ENCODE measurements at regions not wholly inside any gene's neighbourhood (a gene's known extent, or its start where the extent isn't known, plus 50 kb on each side); places are given as distances from the start of the nearest gene placed in this dataset.

DNA sequence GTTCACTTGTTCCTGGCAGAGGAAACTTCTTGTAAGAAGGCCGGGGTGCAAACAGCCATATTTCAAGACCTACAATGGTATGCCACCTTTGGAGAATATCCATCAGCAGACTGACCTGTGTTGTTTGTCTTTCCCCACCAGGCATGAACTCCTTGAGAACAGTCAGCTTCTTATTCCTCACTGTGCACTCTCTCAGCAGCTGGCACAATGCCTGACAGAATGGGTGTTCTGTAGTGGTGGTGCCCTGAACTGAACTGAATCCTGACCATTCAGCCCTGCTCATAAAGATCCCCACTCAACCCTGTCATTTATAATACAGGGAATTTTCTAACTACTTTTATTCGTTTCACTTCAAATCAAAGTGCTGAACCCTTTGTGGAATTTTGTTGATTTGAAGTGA lies 206.9 kb downstream of the COX7C start:
- no peak overlapping the region for H3K27ac ChIP-seq (ENCODE audit: low read depth, low read length)
- peaks cover 0 to 2% (median 0%) of the 10 kb centered on the region in 3 donors for H3K9me3 ChIP-seq (ENCODE audit: control insufficient read depth in 3 of 3, low read length in 3 of 3)
- no peaks in the 10 kb centered on the region for H3K4me1 ChIP-seq (ENCODE audit: control insufficient read depth in 3 of 3, insufficient read depth in 3 of 3, low read length in 3 of 3)
- H3K9ac ChIP-seq (ENCODE audit: low read depth in 1 of 3, low read length in 3 of 3), result no peak overlapping the region
- H3K36me3 ChIP-seq (ENCODE audit: control insufficient read depth in 3 of 3, insufficient read depth in 3 of 3, low read length in 3 of 3), result no peaks in the 10 kb centered on the region
- H3K4me3 ChIP-seq (ENCODE audit: low read length in 3 of 3), result no peak overlapping the region
- no peaks in the 10 kb centered on the region for H3K27me3 ChIP-seq (ENCODE audit: control insufficient read depth in 3 of 3, insufficient read depth in 3 of 3, low read length in 3 of 3)

DNA sequence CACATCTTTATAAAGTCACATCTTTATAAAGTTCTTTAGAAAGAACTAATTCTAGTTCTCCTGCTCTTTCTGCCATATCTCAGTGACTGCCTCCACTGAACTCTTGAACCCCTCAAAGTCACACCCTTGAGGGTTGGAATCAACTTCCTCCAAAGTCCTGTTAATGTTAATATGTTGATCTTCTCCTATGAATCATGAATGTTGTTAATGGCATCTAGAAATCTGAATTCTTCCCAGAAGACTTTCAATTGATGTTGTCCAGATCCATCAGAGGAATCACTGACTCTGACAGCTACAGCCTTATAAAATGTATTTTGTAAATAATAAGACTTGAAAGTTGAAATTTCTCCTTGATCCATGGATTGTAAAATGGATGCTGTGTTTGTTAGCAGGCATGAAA lies 213.4 kb downstream of the COX7C start:
- H3K36me3 ChIP-seq (ENCODE audit: control insufficient read depth in 3 of 3, insufficient read depth in 3 of 3, low read length in 3 of 3), result no peaks in the 10 kb centered on the region
- H3K9me3 ChIP-seq (ENCODE audit: control insufficient read depth in 3 of 3, low read length in 3 of 3), result peaks cover 0 to 2% (median 0%) of the 10 kb centered on the region in 3 donors
- no peaks in the 10 kb centered on the region for H3K27me3 ChIP-seq (ENCODE audit: control insufficient read depth in 3 of 3, insufficient read depth in 3 of 3, low read length in 3 of 3)
- H3K27ac ChIP-seq (ENCODE audit: low read depth, low read length), result no peak overlapping the region
- no peak overlapping the region for H3K4me3 ChIP-seq (ENCODE audit: low read length in 3 of 3)
- H3K9ac ChIP-seq (ENCODE audit: low read depth in 1 of 3, low read length in 3 of 3), result no peak overlapping the region
- H3K4me1 ChIP-seq (ENCODE audit: control insufficient read depth in 3 of 3, insufficient read depth in 3 of 3, low read length in 3 of 3), result no peaks in the 10 kb centered on the region

DNA sequence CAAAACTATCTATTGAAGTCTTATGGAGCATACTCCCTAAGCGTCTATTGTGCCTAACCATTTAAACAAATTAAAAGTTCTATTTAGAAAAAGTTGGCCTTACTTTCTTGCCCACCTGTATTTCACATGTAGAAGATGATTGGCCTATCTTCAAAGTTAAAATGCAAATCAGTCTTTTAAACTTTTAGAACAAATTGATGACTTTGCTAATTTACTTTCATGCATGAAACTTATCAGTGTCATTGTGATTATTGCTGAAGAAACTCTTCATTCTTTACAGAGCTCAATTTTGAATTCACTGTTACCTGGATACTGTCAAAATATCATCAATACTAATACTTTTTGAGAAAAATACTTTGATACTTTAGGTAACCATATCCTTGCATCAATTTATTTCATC lies 216.1 kb downstream of the COX7C start:
- Histone ChIP-seq H3K36me3 (ENCODE audit: control insufficient read depth in 3 of 3, insufficient read depth in 3 of 3, low read length in 3 of 3) (no peaks in the 10 kb centered on the region), H3K27ac (ENCODE audit: low read depth, low read length) (no peak overlapping the region), H3K9me3 (ENCODE audit: control insufficient read depth in 3 of 3, low read length in 3 of 3) (no peaks in the 10 kb centered on the region), H3K9ac (ENCODE audit: low read depth in 1 of 3, low read length in 3 of 3) (no peak overlapping the region), H3K4me3 (ENCODE audit: low read length in 3 of 3) (no peak overlapping the region), H3K27me3 (ENCODE audit: control insufficient read depth in 3 of 3, insufficient read depth in 3 of 3, low read length in 3 of 3) (no peaks in the 10 kb centered on the region), H3K4me1 (ENCODE audit: control insufficient read depth in 3 of 3, insufficient read depth in 3 of 3, low read length in 3 of 3) (no peaks in the 10 kb centered on the region)

DNA sequence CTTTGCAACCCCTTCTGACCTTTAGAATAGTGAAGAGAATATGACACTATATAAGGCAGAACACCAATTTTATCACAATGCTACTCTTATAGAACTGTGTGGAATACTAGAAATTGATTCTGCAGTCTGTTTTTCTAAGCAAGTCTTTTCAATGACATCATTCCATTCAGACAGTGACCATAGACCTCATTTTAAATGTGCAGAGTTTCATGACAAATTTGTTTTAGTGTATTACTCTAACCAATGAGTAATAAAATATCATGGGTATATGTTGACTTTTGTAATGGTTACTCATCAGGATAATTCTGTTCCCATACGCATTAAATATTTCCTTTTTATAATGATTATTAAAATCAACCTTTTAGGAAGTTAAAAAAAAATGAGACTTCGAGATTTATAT lies 219.9 kb downstream of the COX7C start:
- no peak overlapping the region for H3K27ac ChIP-seq (ENCODE audit: low read depth, low read length)
- H3K4me1 ChIP-seq (ENCODE audit: control insufficient read depth in 3 of 3, insufficient read depth in 3 of 3, low read length in 3 of 3), result no peaks in the 10 kb centered on the region
- no peak overlapping the region for H3K4me3 ChIP-seq (ENCODE audit: low read length in 3 of 3)
- no peaks in the 10 kb centered on the region for H3K36me3 ChIP-seq (ENCODE audit: control insufficient read depth in 3 of 3, insufficient read depth in 3 of 3, low read length in 3 of 3)
- H3K9ac ChIP-seq (ENCODE audit: low read depth in 1 of 3, low read length in 3 of 3), result no peak overlapping the region
- no peaks in the 10 kb centered on the region for H3K27me3 ChIP-seq (ENCODE audit: control insufficient read depth in 3 of 3, insufficient read depth in 3 of 3, low read length in 3 of 3)
- H3K9me3 ChIP-seq (ENCODE audit: control insufficient read depth in 3 of 3, low read length in 3 of 3), result no peaks in the 10 kb centered on the region

DNA sequence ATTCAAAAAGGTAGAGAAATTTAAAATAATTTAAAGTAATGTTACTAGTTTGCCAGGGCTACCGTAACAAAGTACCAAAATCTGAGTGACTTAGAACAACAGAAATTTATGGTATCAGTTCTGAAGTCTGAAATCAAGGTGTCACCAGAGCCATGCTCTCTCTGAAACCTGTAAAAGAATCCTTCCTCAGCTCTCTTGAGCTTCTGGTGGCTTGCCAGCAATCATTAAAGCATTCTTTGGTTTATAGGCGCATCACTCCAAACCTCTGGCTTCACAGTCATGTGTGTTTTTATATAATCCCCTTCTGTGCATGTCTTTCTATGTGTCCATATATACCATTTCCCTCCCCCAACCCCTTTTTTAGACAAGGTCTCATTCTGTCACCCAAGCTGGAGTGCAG lies 220.3 kb downstream of the COX7C start:
- Histone ChIP-seq H3K9me3 (ENCODE audit: control insufficient read depth in 3 of 3, low read length in 3 of 3) (no peaks in the 10 kb centered on the region), H3K9ac (ENCODE audit: low read depth in 1 of 3, low read length in 3 of 3) (no peak overlapping the region), H3K27me3 (ENCODE audit: control insufficient read depth in 3 of 3, insufficient read depth in 3 of 3, low read length in 3 of 3) (no peaks in the 10 kb centered on the region), H3K36me3 (ENCODE audit: control insufficient read depth in 3 of 3, insufficient read depth in 3 of 3, low read length in 3 of 3) (no peaks in the 10 kb centered on the region), H3K27ac (ENCODE audit: low read depth, low read length) (no peak overlapping the region), H3K4me3 (ENCODE audit: low read length in 3 of 3) (no peak overlapping the region), H3K4me1 (ENCODE audit: control insufficient read depth in 3 of 3, insufficient read depth in 3 of 3, low read length in 3 of 3) (no peaks in the 10 kb centered on the region)

DNA sequence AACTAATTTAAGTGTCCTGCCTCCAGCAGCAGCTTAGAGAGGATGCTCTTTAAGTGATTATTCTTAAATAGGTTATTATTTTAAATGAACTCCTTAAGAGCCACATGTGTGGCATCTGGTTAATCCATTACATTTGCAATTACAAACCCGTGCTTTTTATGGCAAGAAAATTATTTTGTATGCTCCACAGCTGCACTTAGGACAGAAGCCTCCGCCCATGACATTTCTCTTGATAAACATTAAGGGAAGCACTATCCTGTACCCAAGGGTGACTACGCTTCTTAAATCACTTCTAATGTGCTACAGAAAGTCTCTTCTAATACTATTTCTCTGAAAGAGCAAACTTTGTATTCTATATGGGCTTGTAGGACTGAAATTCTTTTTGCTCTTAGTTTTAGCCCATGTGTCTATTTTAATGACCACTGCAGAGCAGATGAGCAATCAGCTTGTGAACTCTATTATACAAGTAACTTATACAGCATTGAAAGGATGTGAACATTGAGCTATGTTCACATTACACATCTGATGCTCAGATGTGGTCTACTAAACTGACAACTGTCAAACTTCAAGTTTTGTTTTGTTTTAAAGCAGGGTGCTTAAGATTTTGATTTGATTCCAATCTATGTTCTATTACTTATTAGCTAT lies 223.4 kb downstream of the COX7C start:
- Histone ChIP-seq H3K9me3 (ENCODE audit: control insufficient read depth in 3 of 3, low read length in 3 of 3) (no peaks in the 10 kb centered on the region), H3K9ac (ENCODE audit: low read depth in 1 of 3, low read length in 3 of 3) (no peak overlapping the region), H3K4me1 (ENCODE audit: control insufficient read depth in 3 of 3, insufficient read depth in 3 of 3, low read length in 3 of 3) (no peaks in the 10 kb centered on the region), H3K4me3 (ENCODE audit: low read length in 3 of 3) (no peak overlapping the region), H3K27me3 (ENCODE audit: control insufficient read depth in 3 of 3, insufficient read depth in 3 of 3, low read length in 3 of 3) (no peaks in the 10 kb centered on the region), H3K36me3 (ENCODE audit: control insufficient read depth in 3 of 3, insufficient read depth in 3 of 3, low read length in 3 of 3) (no peaks in the 10 kb centered on the region), H3K27ac (ENCODE audit: low read depth, low read length) (no peak overlapping the region)

DNA sequence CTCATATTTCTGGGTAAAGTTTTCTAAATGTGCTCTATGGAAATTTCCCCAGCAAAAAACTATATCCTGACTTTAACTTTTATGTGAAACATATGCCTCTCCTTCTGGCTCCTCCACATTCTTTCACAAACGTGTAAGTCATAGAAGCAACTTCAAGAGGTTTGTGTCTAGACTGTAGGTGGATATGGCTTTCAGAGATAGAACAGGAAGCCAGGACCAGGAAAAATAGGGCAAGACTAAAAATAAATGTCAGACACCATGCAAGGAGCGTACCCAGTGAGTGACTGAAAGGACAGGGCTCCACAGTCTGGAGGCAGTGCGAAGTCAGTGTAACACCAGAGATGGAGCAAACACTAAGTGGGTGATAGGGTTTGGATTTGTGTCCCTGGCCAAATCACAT lies 240.7 kb downstream of the COX7C start:
- no peak overlapping the region for H3K9ac ChIP-seq (ENCODE audit: low read depth in 1 of 3, low read length in 3 of 3)
- no peak overlapping the region for H3K27ac ChIP-seq (ENCODE audit: low read depth, low read length)
- H3K36me3 ChIP-seq (ENCODE audit: control insufficient read depth in 3 of 3, insufficient read depth in 3 of 3, low read length in 3 of 3), result no peaks in the 10 kb centered on the region
- no peaks in the 10 kb centered on the region for H3K9me3 ChIP-seq (ENCODE audit: control insufficient read depth in 3 of 3, low read length in 3 of 3)
- no peaks in the 10 kb centered on the region for H3K27me3 ChIP-seq (ENCODE audit: control insufficient read depth in 3 of 3, insufficient read depth in 3 of 3, low read length in 3 of 3)
- peaks cover 3 to 8% (median 5%) of the 10 kb centered on the region in 3 donors for H3K4me1 ChIP-seq (ENCODE audit: control insufficient read depth in 3 of 3, insufficient read depth in 3 of 3, low read length in 3 of 3)
- H3K4me3 ChIP-seq (ENCODE audit: low read length in 3 of 3), result no peak overlapping the region

DNA sequence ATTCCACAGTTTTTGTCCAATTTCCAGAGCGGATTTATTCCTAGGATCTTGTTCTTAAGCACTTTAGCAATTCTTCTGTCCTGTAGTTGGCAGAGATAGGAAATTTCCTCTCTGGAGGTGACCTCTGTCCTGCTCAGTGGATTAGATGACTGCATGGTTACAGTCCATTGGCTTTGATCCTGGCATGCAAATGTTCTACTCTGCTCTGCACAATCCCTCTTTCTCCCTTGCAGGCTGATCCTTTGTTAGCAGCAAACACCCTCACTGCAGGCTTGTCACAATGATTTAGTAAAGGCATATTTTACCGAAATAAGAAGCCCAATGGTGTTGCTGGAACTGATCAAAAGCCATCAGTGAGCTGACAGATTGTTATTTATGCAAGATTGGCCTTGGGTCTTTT lies 243.8 kb downstream of the COX7C start:
- no peaks in the 10 kb centered on the region for H3K27me3 ChIP-seq (ENCODE audit: control insufficient read depth in 3 of 3, insufficient read depth in 3 of 3, low read length in 3 of 3)
- no peak overlapping the region for H3K4me3 ChIP-seq (ENCODE audit: low read length in 3 of 3)
- no peak overlapping the region for H3K9ac ChIP-seq (ENCODE audit: low read depth in 1 of 3, low read length in 3 of 3)
- H3K4me1 ChIP-seq (ENCODE audit: control insufficient read depth in 3 of 3, insufficient read depth in 3 of 3, low read length in 3 of 3), result peaks cover 3 to 13% (median 5%) of the 10 kb centered on the region in 3 donors
- H3K36me3 ChIP-seq (ENCODE audit: control insufficient read depth in 3 of 3, insufficient read depth in 3 of 3, low read length in 3 of 3), result no peaks in the 10 kb centered on the region
- H3K27ac ChIP-seq (ENCODE audit: low read depth, low read length), result no peak overlapping the region
- no peaks in the 10 kb centered on the region for H3K9me3 ChIP-seq (ENCODE audit: control insufficient read depth in 3 of 3, low read length in 3 of 3)

DNA sequence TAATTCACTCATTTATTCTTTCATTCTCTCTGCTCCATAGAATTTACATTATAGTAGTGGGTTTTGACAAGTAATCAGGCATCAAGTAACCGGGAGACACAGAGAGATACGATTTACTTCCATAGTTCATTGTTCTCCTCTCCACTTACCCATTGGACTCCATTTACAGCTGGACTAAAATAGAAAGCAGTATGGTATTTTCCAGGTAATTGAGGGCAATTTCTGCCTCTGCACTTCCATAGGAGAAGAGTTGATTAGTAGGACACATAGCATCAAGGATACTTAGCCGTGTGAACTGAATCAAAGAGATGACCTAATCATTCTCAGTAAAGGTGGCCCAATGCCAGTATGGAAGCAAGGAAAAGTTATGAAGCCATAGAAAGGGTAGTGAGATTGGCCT lies 244.4 kb downstream of the COX7C start:
- Histone ChIP-seq H3K9me3 (ENCODE audit: control insufficient read depth in 3 of 3, low read length in 3 of 3) (no peaks in the 10 kb centered on the region), H3K27ac (ENCODE audit: low read depth, low read length) (no peak overlapping the region), H3K36me3 (ENCODE audit: control insufficient read depth in 3 of 3, insufficient read depth in 3 of 3, low read length in 3 of 3) (no peaks in the 10 kb centered on the region), H3K4me3 (ENCODE audit: low read length in 3 of 3) (no peak overlapping the region), H3K9ac (ENCODE audit: low read depth in 1 of 3, low read length in 3 of 3) (no peak overlapping the region), H3K4me1 (ENCODE audit: control insufficient read depth in 3 of 3, insufficient read depth in 3 of 3, low read length in 3 of 3) (peaks cover 3 to 13% (median 5%) of the 10 kb centered on the region in 3 donors), H3K27me3 (ENCODE audit: control insufficient read depth in 3 of 3, insufficient read depth in 3 of 3, low read length in 3 of 3) (no peaks in the 10 kb centered on the region)

DNA sequence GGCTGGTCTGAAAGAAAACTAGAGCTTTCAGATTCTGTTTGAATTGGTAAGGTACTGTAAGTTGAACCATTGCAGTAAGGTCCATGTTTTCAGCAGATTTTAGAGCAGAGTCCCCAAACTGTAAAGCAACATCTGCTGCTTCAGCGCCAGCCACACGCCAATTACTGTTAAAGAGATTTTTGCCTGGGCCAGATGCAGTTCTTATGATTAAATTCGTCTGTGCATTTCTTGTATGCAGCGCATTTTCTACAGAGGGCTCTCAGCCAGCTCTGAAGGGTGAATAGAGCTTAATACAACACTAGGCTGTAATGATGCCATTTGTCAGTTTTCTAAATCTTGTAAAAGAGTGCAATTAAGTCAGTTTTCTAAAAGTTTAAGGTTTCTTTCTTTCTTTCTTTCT lies 246.3 kb downstream of the COX7C start:
- Histone ChIP-seq H3K27ac (ENCODE audit: low read depth, low read length) (no peak overlapping the region), H3K27me3 (ENCODE audit: control insufficient read depth in 3 of 3, insufficient read depth in 3 of 3, low read length in 3 of 3) (no peaks in the 10 kb centered on the region), H3K9me3 (ENCODE audit: control insufficient read depth in 3 of 3, low read length in 3 of 3) (no peaks in the 10 kb centered on the region), H3K9ac (ENCODE audit: low read depth in 1 of 3, low read length in 3 of 3) (no peak overlapping the region), H3K36me3 (ENCODE audit: control insufficient read depth in 3 of 3, insufficient read depth in 3 of 3, low read length in 3 of 3) (no peaks in the 10 kb centered on the region), H3K4me1 (ENCODE audit: control insufficient read depth in 3 of 3, insufficient read depth in 3 of 3, low read length in 3 of 3) (peaks cover 3 to 9% (median 5%) of the 10 kb centered on the region in 3 donors), H3K4me3 (ENCODE audit: low read length in 3 of 3) (no peak overlapping the region)

Measured in skeletal muscle tissue (tissue), 3 donors.